Daoy (cell line): ENCODE measurements at regions not wholly inside any gene's neighbourhood (a gene's known extent, or its start where the extent isn't known, plus 50 kb on each side); places are given as distances from the start of the nearest gene placed in this dataset.
A peak's percentile ranks its signal among the peaks of the same experiment; 100 is the strongest.
"Not testable (repeated sequence)": the region's sequence is repeated elsewhere in the genome, so short reads cannot be mapped to it uniquely, and the experiment has no call there.

Source experiments
- DNase-seq: peaks from one replicate; pipeline ENCODE4 v3.0.0-alpha.2; 2015; ENCODE audit warnings: low read depth

DNA sequence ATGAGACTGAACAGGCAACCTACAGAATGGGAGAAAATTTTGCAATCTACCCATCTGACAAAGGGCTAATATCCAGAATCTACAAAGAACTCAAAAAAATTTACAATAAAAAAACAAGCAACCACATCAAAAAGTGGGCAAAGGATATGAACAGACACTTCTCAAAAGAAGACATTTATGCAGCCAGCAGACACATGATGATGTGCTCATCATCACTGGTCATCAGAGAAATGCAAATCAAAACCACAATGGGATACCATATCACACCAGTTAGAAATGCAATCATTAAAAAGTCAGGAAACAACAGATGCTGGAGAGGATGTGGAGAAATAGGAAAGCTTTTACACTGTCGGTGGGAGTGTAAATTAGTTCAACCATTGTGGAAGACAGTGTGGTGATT lies 51.7 kb upstream of the PAXBP1 start:
- DNase-seq = not testable (repeated sequence)

DNA sequence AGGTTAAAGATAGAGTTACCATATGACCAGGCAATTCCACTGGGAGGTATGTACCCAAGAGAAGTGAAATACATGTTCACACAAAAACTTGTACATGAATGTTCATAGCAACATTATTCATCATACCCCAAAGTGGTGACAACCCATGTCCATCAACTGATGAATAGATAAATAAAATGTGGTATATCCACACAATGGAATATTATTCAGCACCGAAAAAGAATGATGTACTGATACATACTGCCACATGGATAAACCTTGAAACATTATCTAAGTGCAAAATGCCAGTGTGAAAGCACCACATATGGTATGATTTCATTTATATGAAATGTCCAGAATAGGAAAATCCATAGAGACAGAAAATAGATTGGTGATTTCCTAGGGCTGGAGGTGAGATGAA lies 53.4 kb upstream of the PAXBP1 start:
- no peak for DNase-seq

DNA sequence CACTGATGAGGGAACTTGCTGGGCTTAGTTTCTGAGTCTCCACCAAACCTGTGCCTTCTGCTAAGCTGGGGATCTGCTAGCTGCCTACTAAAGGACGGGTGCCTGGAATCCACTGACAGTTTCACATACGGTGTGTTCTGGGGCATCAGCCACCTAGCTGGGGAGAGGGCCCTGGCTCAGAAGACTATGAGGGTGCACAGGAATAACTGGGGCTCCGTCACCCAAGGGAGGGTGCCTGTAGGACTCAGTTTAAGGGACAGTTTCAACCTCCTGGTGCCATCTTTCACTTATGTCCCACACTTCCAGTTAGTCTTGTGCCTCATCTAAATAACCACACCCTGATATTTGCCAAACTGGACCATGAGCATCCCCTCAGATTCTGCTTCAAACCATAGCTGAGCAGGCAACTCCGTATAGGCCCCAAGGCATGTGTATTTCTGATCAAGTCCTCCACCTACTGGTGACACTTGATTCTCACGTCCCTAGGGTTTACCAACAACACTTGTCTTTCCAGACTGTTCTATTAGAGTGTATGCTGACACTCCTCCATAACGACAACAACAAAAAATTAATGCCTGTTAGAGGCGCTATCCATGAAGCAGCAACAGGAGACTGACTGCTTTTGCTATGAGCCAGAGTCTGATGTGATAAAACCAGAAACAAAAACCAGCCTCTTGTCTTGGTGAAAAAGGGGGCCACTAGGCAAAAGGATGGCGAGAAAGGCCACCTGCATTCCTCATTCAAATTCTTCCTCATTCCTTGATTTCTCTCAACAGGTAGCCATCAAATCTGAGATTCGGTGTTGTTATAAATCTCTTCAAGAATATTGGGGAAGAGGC lies 55.0 kb upstream of the PAXBP1 start:
- DNase-seq = peak; percentile 59

DNA sequence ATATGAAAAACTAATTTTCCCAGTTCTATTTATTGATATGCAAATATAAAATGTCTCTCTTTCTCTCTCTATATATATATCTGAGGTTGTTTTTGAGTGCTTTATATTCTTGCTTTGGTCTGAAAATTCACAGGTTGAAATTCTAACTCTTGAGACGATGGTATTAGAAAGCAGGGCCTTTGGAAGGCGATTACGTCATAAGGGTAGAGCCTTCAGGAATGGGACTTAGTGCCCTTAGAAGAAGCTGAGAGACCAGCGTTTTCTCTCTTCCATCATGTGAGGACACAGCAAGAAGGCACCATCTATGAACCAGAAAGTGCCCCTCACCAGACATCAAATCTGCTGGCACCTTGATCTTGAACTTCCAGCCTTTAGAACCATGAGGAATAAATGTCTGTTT lies 57.4 kb upstream of the PAXBP1 start:
- DNase-seq = no peak

- DNase-seq = no peak
Observed at GRCh38 chr21:32829504-32829903, 57.9 kb upstream of the PAXBP1 start.

DNA sequence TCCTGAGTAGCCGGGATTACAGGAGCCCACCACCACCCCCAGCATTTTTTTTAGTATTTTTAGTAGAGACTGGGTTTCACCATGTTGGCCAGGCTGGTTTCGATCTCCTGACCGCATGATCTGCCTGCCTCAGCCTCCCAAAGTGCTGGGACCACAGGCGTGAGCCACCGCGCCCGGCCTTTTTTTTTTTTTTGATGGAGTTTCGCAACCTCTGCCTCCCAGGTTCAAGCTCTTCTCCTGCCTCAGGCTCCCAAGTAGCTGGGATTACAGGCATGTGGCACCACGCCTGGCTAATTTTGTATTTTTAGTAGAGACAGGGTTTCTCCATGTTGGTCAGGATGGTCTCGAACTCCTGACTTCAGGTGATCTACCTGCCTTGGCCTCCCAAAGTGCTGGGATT lies 60.2 kb upstream of the PAXBP1 start:
- DNase-seq = not testable (repeated sequence)

GRCh38 chr21:32834211-32834915 lies 62.8 kb upstream of the PAXBP1 start:
- DNase-seq = no peak

DNA sequence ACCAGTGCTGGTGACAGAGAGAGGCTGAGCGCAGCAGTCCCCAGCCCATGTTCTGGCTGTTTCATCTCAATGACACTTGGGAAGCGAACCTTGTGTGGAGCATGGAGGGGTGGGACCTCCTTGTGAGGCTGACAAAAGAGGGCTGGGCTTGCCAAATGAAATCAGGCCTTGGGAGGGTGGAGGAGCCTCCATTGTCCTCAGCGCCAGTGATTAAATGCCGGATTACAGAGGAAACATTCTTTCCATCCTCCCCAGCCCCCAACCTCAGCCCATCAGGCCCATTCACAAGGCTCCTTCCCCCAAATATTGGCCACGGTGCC lies 63.3 kb upstream of the PAXBP1 start:
- DNase-seq = no peak

- no peak for DNase-seq
Observed at GRCh38 chr21:32842146-32842545, 70.6 kb upstream of the PAXBP1 start.

- no peak for DNase-seq
Observed at GRCh38 chr21:32843561-32843960, 72.0 kb upstream of the PAXBP1 start.

- no peak for DNase-seq
Observed at GRCh38 chr21:32844076-32844475, 72.5 kb upstream of the PAXBP1 start.

DNA sequence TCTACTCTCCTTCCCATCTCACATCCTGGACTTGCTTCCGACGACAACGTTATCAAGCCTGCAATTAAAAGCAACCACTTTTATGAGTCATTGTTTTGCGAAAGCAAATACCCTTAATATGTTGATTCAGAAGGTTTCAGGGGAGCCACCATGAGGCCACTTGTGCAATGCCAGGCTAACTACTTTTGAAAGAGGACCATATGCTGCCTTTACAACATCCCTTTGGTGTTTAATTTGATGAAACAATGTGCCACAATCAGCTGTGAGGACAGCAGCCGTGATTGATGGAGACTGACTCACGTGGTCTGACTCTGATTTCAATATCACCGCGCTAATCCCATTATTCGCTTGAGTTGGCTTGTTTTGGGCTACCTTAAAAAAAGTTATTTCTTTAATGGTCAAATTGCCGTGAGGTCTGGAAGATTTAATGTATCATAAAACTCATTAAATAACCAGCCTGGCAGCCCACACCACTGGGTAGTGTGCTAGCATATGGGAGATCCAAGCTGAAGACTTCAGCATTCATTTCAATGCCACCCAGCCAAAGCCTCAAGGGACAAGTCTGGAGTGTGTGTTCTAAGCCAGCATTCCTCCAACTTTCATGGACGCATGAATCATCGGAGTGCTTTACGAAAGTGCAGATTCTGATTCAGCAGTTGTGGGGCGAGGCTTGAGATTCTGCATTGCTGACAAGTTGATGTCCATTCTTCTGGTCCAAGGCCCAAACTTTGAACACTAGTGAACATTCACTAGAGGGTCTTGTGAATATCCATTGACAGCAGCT lies 73.3 kb upstream of the PAXBP1 start:
- DNase-seq = peak; percentile 87

DNA sequence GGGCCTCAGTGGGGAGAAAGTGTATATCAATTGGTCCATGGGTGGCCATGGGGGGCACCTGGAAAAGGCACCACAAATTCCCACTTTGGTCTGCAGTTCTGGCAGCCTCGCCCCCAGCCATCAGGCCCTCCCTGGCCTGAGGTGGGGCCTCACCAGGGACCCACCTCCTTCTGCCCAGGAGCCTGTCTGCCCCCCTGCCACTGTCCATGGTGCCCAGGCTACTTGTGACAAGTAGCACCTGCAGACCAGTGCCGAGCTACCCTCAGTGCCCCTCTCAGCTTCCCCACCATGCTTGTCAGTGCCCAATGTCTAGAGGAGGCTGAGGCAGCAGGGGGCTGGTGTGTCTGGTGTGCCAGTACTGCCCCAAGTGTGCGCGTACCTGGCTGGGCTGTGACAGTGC lies 87.1 kb upstream of the PAXBP1 start:
- no peak for DNase-seq

DNA sequence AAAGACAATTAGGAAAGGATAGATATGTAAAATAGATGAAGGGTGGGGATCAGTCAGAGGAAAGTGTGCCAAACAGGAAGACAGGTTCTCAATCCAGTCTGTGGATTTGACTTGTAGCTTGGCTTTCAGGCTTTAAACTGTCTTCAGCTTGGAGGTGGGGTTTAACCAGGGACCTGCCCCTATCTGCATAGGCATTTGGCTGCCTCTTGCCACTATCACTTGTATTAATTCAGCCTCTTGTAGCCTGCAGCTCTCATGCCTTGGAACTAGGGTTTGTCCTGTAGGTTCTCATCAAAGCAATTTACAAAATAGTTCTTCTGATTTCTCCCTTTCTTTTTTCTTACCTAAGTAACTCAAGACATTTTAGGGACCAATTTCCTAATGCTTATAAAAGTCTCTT lies 88.8 kb upstream of the PAXBP1 start:
- no peak for DNase-seq

DNA sequence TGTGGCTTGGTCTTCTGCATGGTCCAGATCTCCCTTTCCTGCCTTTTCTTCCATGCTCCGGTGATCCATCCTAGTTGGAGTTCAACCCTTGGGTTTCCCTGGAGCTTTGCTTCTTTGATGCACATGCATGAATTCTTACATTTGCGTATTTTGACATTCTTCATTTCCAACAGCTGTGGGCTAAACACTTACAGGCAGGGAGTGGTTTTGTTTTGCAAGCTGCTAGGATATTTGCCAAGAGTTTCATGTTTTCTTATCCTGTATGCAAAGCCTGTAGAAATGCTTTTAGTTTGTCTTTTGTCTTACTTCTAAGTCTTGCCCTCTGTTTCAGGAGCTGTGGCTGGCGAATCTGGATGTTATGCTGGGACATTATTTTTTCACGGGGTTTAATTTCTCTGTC lies 90.3 kb upstream of the PAXBP1 start:
- DNase-seq = no peak

DNA sequence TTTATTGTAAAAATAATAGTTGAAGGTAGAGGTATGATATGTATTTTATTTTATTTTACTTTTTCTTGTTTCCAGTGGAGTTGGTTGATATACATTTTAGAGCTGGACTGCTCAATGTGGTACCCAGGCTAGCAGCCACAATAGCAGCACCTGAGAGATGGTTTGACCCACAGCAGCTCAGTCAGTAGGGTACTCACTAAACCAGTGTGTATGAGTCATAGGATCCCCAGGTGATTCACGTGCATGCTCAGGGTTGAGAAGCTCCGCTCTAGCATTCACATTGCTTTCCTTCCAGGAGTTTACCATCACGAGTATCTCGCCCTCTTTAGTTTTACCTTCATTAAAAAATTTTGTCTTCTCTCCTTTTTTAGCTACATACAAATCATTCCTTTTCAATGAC lies 96.0 kb upstream of the PAXBP1 start:
- no peak for DNase-seq

GRCh38 chr21:32868631-32869454 lies 97.3 kb upstream of the PAXBP1 start:
- DNase-seq = no peak

GRCh38 chr21:32869459-32869858 lies 97.9 kb upstream of the PAXBP1 start:
- DNase-seq = no peak

DNA sequence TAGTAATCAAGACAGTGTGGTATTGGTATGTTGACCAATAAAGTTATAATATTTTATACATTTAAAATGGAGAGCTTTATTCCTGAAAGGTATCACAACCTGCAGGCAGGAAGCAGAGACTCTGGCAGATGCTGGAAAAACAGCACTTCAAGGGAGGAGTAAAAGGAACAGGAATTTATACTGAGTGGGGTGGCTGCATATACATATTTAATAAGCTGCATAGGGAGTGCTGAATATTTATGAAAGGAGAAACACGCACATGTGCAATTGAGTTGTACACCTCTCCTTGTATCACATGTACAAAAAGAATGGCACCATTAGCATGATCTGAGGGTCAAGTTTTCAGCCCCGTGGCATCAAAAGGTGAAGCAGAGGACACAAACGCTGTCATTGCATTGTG lies 104.9 kb upstream of the PAXBP1 start:
- no peak for DNase-seq

- not testable (repeated sequence) for DNase-seq
Observed at GRCh38 chr21:32877888-32878287, 106.3 kb upstream of the PAXBP1 start.

- DNase-seq = no peak
Observed at GRCh38 chr21:32878661-32879060, 107.1 kb upstream of the PAXBP1 start.

DNA sequence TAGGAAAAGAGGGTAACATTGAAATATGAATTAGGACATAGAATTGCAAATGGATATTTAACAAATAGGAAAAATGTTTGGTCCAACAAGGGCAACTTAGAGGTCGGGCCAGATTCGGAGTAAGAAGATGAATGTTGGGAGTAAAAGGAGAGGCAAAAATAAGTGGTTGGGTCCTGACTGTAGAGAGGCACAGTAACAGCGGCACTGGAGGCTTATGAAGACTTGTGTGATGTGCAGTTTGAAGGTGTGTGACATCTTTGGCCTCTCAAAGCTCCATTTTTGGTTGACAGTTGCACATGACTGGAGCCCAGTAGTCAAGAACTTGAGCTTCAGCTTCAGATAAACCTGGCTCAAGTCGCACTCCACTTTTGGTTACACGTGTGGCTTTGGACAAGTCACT lies 109.9 kb upstream of the PAXBP1 start:
- no peak for DNase-seq
